Testis (tissue), 2 donors: ENCODE measurements at regions not wholly inside any gene's neighbourhood (a gene's known extent, or its start where the extent isn't known, plus 50 kb on each side); places are given as distances from the start of the nearest gene placed in this dataset.

Experiments
- CTCF ChIP-seq, 3 experiments: fragments of 450-650 bp in 2 of 3; fragments of 200-600 bp in 1 of 3; sonication (generic) in 1 of 3; IDR thresholded peaks; one replicate each; pipeline ENCODE4 v1.5.1; 2016 to 2019; ENCODE audit warnings: antibody characterized with exemption in 3 of 3, mild to moderate bottlenecking in 2 of 3, moderate library complexity in 1 of 3
- POLR2A ChIP-seq: fragments of 450-650 bp; IDR thresholded peaks from one replicate; pipeline ENCODE4 v1.6.1; 2017; ENCODE audit warnings: antibody characterized with exemption, mild to moderate bottlenecking, moderate library complexity

- TF ChIP-seq POLR2A: no peak
- no peak for TF ChIP-seq CTCF (IDR thresholded peaks at IDR 0.05)
These were observed 269.0 kb downstream of the FAM76B start for GRCh38 chr11:95520369-95521132.
